HG03196 (cell line): ENCODE measurements at regions not wholly inside any gene's neighbourhood (a gene's known extent, or its start where the extent isn't known, plus 50 kb on each side); places are given as distances from the start of the nearest gene placed in this dataset.
"Not testable (repeated sequence)": the region's sequence is repeated elsewhere in the genome, so short reads cannot be mapped to it uniquely, and the experiment has no call there.

Source experiments
- ATAC-seq: cut with Tn5 transposase; IDR thresholded peaks from one replicate; pipeline ENCODE4 v1.9.1; 2021; ENCODE audit not compliant: unreplicated experiment

- ATAC-seq = no peak
Measured at GRCh38 chr14:89572596-89573398, 155.8 kb upstream of the FOXN3 start.

GRCh38 chr14:89571491-89571890 is 154.5 kb upstream of the FOXN3 start:
- no peak for ATAC-seq

GRCh38 chr14:89566644-89567415 is 149.8 kb upstream of the FOXN3 start:
- ATAC-seq = no peak

GRCh38 chr14:89566180-89566579 is 149.1 kb upstream of the FOXN3 start:
- no peak for ATAC-seq

GRCh38 chr14:89565607-89566006 is 148.6 kb upstream of the FOXN3 start:
- ATAC-seq = no peak

- no peak for ATAC-seq
Measured at GRCh38 chr14:89564989-89565388, 148.0 kb upstream of the FOXN3 start.

- ATAC-seq = no peak
Measured at GRCh38 chr14:89564286-89564957, 147.4 kb upstream of the FOXN3 start.

GRCh38 chr14:89563471-89563870 is 146.4 kb upstream of the FOXN3 start:
- ATAC-seq = no peak

- no peak for ATAC-seq
Measured at GRCh38 chr14:89551955-89552354, 134.9 kb upstream of the FOXN3 start.

GRCh38 chr14:89551432-89551831 is 134.4 kb upstream of the FOXN3 start:
- no peak for ATAC-seq

- ATAC-seq = no peak
Measured at GRCh38 chr14:89550821-89551220, 133.8 kb upstream of the FOXN3 start.

GRCh38 chr14:89549381-89550125 is 132.5 kb upstream of the FOXN3 start:
- no peak for ATAC-seq

GRCh38 chr14:89547047-89547446 is 130.0 kb upstream of the FOXN3 start:
- ATAC-seq = not testable (repeated sequence)

GRCh38 chr14:89544636-89545301 is 127.7 kb upstream of the FOXN3 start:
- no peak for ATAC-seq

GRCh38 chr14:89543425-89543790 is 126.4 kb upstream of the FOXN3 start:
- no peak for ATAC-seq

- ATAC-seq = no peak
Measured at GRCh38 chr14:89542786-89543424, 125.9 kb upstream of the FOXN3 start.

- no peak for ATAC-seq
Measured at GRCh38 chr14:89540830-89541470, 123.9 kb upstream of the FOXN3 start.

GRCh38 chr14:89540009-89540829 is 123.2 kb upstream of the FOXN3 start:
- ATAC-seq = no peak

- ATAC-seq = no peak
Measured at GRCh38 chr14:89537911-89538310, 120.9 kb upstream of the FOXN3 start.
